Keratinocyte (primary cell): ENCODE measurements at regions not wholly inside any gene's neighbourhood (a gene's known extent, or its start where the extent isn't known, plus 50 kb on each side); places are given as distances from the start of the nearest gene placed in this dataset.

Experiments used
- CTCF ChIP-seq, 3 experiments: IDR thresholded peaks in 1 of 3; conservative IDR thresholded peaks in 1 of 3; optimal IDR thresholded peaks in 1 of 3; 2 replicates in 2 of 3; 3 replicates in 1 of 3; pipeline versions ENCODE3 to v1.5.1; 2011; ENCODE audit warnings: low read length in 3 of 3, mild to moderate bottlenecking in 3 of 3, moderate library complexity in 2 of 3, control low read depth in 1 of 3, inconsistent platforms in 1 of 3; ENCODE audit not compliant: insufficient read depth in 2 of 3; ENCODE audit errors: extremely low read depth in 1 of 3
- EZH2 ChIP-seq: IDR thresholded peaks from one replicate; pipeline ENCODE4 v1.6.1; 2012; ENCODE audit warnings: inconsistent platforms, mild to moderate bottlenecking, low read length, moderate library complexity

DNA sequence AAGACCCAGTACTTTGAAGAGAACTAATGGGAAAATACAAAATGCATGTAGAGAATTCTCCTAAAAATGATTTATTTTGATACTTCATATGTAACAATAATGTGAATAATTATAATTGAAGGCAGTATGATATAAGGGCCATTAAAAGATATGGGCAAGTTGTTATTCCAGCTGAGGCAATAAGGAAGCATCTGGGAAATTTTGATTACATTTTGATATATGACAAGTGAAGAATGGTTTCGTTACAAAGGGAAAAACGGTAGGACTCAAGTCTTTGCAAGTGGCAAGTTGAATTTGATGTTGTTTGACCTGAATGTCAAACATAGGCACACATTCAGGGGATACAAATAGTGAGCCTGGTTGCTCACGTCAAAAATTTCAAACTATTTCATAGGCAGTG is 137.9 kb upstream of the TP63 start:
- no peak for TF ChIP-seq CTCF (optimal IDR thresholded peaks at IDR 0.05 in 1 of 3, IDR thresholded peaks at IDR 0.05 in 1 of 3, conservative IDR thresholded peaks at IDR 0.05 in 1 of 3; ENCODE audit: extremely low read depth in 1 of 3, insufficient read depth in 2 of 3, low read length in 3 of 3)
- no peak for TF ChIP-seq EZH2
